ENCODE measurements at regions not wholly inside any gene's neighbourhood (a gene's known extent, or its start where the extent isn't known, plus 50 kb on each side); places are given as distances from the start of the nearest gene placed in this dataset.
"Not testable (repeated sequence)": the region's sequence is repeated elsewhere in the genome, so short reads cannot be mapped to it uniquely, and the experiment has no call there.

GRCh38 chr3:194950906-194951628 is 265.4 kb downstream of the FAM43A start:
- ATAC-seq = no peak

GRCh38 chr3:194951629-194951920 is 265.9 kb downstream of the FAM43A start:
- ATAC-seq = not testable (repeated sequence)

GRCh38 chr3:194951931-194952582 is 266.4 kb downstream of the FAM43A start:
- no peak for ATAC-seq

- ATAC-seq = no peak
Measured at GRCh38 chr3:194952841-194953241, 267.2 kb downstream of the FAM43A start.

GRCh38 chr3:194953291-194953690 is 267.6 kb downstream of the FAM43A start:
- ATAC-seq = no peak

- ATAC-seq = no peak
Measured at GRCh38 chr3:194955546-194955945, 269.9 kb downstream of the FAM43A start.

- ATAC-seq = no peak
Measured at GRCh38 chr3:194955979-194956696, 270.5 kb downstream of the FAM43A start.

- ATAC-seq = no peak
Measured at GRCh38 chr3:194956697-194957396, 271.2 kb downstream of the FAM43A start.

GRCh38 chr3:194957743-194958240 is 272.1 kb downstream of the FAM43A start:
- no peak for ATAC-seq

- ATAC-seq = no peak
Measured at GRCh38 chr3:194959217-194959616, 273.5 kb downstream of the FAM43A start.

GRCh38 chr3:194959666-194960065 is 274.0 kb downstream of the FAM43A start:
- ATAC-seq = not testable (repeated sequence)

- ATAC-seq = no peak
Measured at GRCh38 chr3:194960446-194961032, 274.9 kb downstream of the FAM43A start.

GRCh38 chr3:194961149-194961548 is 275.5 kb downstream of the FAM43A start:
- ATAC-seq = no peak

- ATAC-seq = no peak
Measured at GRCh38 chr3:194961571-194961970, 275.9 kb downstream of the FAM43A start.

GRCh38 chr3:194962056-194962455 is 276.4 kb downstream of the FAM43A start:
- no peak for ATAC-seq

GRCh38 chr3:194964809-194965208 is 279.1 kb downstream of the FAM43A start:
- ATAC-seq = no peak

- ATAC-seq = no peak
Measured at GRCh38 chr3:194967151-194968117, 281.8 kb downstream of the FAM43A start.

GRCh38 chr3:194970066-194970465 is 284.4 kb downstream of the FAM43A start:
- ATAC-seq = no peak

- ATAC-seq = no peak
Measured at GRCh38 chr3:194971009-194971408, 285.3 kb downstream of the FAM43A start.

GRCh38 chr3:194971965-194972364 is 286.3 kb downstream of the FAM43A start:
- ATAC-seq = no peak

GRCh38 chr3:194972641-194973040 is 287.0 kb downstream of the FAM43A start:
- no peak for ATAC-seq

Data from activated CD4-positive, CD25-positive, alpha-beta regulatory T cell treated with anti-CD3 and anti-CD28 coated beads, Interleukin-2, amount 50 U/mL, for 24 hours (primary cell).